ENCODE measurements at regions not wholly inside any gene's neighbourhood (a gene's known extent, or its start where the extent isn't known, plus 50 kb on each side); places are given as distances from the start of the nearest gene placed in this dataset.

DNA sequence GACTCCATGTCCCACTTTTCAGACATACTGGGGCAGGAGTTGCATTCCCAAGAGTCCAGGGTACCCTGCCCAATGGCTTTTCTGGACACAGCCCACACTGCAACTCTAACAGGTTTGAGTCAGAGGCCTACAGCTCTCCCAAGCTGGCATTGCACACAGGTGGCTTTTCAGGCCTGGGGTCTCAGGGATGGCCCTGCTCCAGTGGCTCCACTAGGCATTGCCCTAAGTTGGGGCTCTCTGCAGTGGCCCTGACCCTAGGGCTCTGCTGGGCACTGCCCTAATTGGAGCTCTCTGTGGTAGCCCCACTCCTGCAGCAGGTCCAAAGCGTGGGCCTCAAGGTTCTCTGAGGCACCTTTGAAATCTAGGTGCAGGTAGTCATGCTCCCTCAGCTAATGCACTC is 408.8 kb downstream of the SUCLA2 start:
- TF ChIP-seq EZH2phosphoT487 (IDR thresholded peaks at IDR 0.05; ENCODE audit: insufficient read depth, low read depth) (no peak), EZH2 (IDR thresholded peaks at IDR 0.05; ENCODE audit: insufficient read depth, poor library complexity, severe bottlenecking) (no peak)
